Right cardiac atrium (tissue), 5 donors: ENCODE measurements at regions not wholly inside any gene's neighbourhood (a gene's known extent, or its start where the extent isn't known, plus 50 kb on each side); places are given as distances from the start of the nearest gene placed in this dataset.

Source experiments
- ATAC-seq, 2 donors: fragments of 200-7000 bp; cut with Tn5 transposase; one replicate each; pipeline versions ENCODE4 v1.8.0 to v1.9.1; 2020; ENCODE audit warnings: moderate library complexity in 2 of 2, mild to moderate bottlenecking in 1 of 2
- DNase-seq, 3 donors: peaks; one replicate each; pipeline ENCODE4 v3.0.0-alpha.2; 2020
- H3K27ac ChIP-seq: one replicate; pipeline ENCODE4 v1.5.1; 2013; ENCODE audit warnings: mild to moderate bottlenecking, low read length, control low read depth, moderate library complexity
- H3K27me3 ChIP-seq: one replicate; pipeline ENCODE4 v1.6.1; 2013; ENCODE audit not compliant: control insufficient read depth, insufficient read depth
- H3K4me1 ChIP-seq: one replicate; pipeline ENCODE4 v1.6.1; 2013; ENCODE audit warnings: low read length; ENCODE audit not compliant: control insufficient read depth, insufficient read depth
- H3K4me3 ChIP-seq: one replicate; pipeline ENCODE4 v1.5.1; 2013; ENCODE audit warnings: low read length, control low read depth
- H3K9me3 ChIP-seq: one replicate; pipeline ENCODE4 v1.6.1; 2013; ENCODE audit warnings: low read length; ENCODE audit not compliant: control insufficient read depth
- WGBS: extraction: QIAGEN DNeasy Blood & Tissue Kit; methylation state at CpG from one replicate; pipeline ENCODE4 v1.1.7; 2013; 5-methylcytosine and 5-hydroxymethylcytosine counted together
- intact Hi-C, 4 donors: fragments of 100-400 bp; cut with DNase I; formaldehyde crosslinking; loops; one replicate each; pipeline versions ENCODE4 v1.11.0 to v1.14.0; 2022 to 2023
- donor health status: healthy with polysubstance abuse.
- donor health status: DM: no; HTN: yes; CAD: no.
- donor health status: DM: no; HTN: no; CAD: no.
- donor health status: DM: no; HTN: yes; CAD: no; lungs with severe emphysema.
- donor health status: DM: yes; HTN: yes; CAD: no.

- no peak overlapping the region for H3K27ac ChIP-seq
- no peaks in the 10 kb centered on the region for H3K4me1 ChIP-seq
- H3K27me3 ChIP-seq, result no peaks in the 10 kb centered on the region
- H3K9me3 ChIP-seq, result no peaks in the 10 kb centered on the region
- intact Hi-C loops, result no loop called here
- DNase-seq (no peak), ATAC-seq (no peak)
- no peak overlapping the region for H3K4me3 ChIP-seq
- WGBS, result 59% methylated on average over 1 of the region's 1 CpG
These were observed 168.4 kb upstream of the DDX18 start for GRCh38 chr2:117646099-117646498.

GRCh38 chr2:117646872-117647271 lies 167.6 kb upstream of the DDX18 start:
- 55% methylated on average over 1 of the region's 1 CpG for WGBS
- Histone ChIP-seq H3K4me3 (no peak overlapping the region), H3K27ac (no peak overlapping the region), H3K9me3 (no peaks in the 10 kb centered on the region), H3K27me3 (no peaks in the 10 kb centered on the region), H3K4me1 (no peaks in the 10 kb centered on the region)
- ATAC-seq, result no peak
- intact Hi-C loops, result no loop called here
- no peak for DNase-seq

GRCh38 chr2:117656546-117656945 lies 157.9 kb upstream of the DDX18 start:
- no peak overlapping the region for H3K4me3 ChIP-seq
- H3K27ac ChIP-seq, result no peak overlapping the region
- no peaks in the 10 kb centered on the region for H3K4me1 ChIP-seq
- intact Hi-C loops, result no loop called here
- DNase-seq (no peak), ATAC-seq (no peak)
- no peaks in the 10 kb centered on the region for H3K27me3 ChIP-seq
- 44% methylated on average over 4 of the region's 4 CpGs for WGBS
- H3K9me3 ChIP-seq, result no peaks in the 10 kb centered on the region

GRCh38 chr2:117661619-117662018 lies 152.9 kb upstream of the DDX18 start:
- H3K9me3 ChIP-seq, result no peaks in the 10 kb centered on the region
- DNase-seq, result no peak
- H3K27me3 ChIP-seq, result no peaks in the 10 kb centered on the region
- intact Hi-C loops, result no loop called here
- H3K4me3 ChIP-seq, result no peak overlapping the region
- ATAC-seq, result no peak
- WGBS, result 48% methylated on average over 5 of the region's 5 CpGs
- H3K4me1 ChIP-seq, result no peaks in the 10 kb centered on the region
- H3K27ac ChIP-seq, result no peak overlapping the region

- no peaks in the 10 kb centered on the region for H3K4me1 ChIP-seq
- 81% methylated on average over 4 of the region's 4 CpGs for WGBS
- DNase-seq (no peak), ATAC-seq (no peak)
- H3K9me3 ChIP-seq, result no peaks in the 10 kb centered on the region
- intact Hi-C loops, result no loop called here
- no peaks in the 10 kb centered on the region for H3K27me3 ChIP-seq
- no peak overlapping the region for H3K4me3 ChIP-seq
- H3K27ac ChIP-seq, result no peak overlapping the region
These were observed 140.3 kb upstream of the DDX18 start for GRCh38 chr2:117674172-117674571.

GRCh38 chr2:117679952-117680351 lies 134.5 kb upstream of the DDX18 start:
- DNase-seq (no peak), ATAC-seq (no peak)
- no peaks in the 10 kb centered on the region for H3K9me3 ChIP-seq
- intact Hi-C loops, result no loop called here
- no peaks in the 10 kb centered on the region for H3K4me1 ChIP-seq
- 71% methylated on average over 1 of the region's 1 CpG for WGBS
- H3K27me3 ChIP-seq, result no peaks in the 10 kb centered on the region
- no peak overlapping the region for H3K27ac ChIP-seq
- no peak overlapping the region for H3K4me3 ChIP-seq

GRCh38 chr2:117684919-117685318 lies 129.6 kb upstream of the DDX18 start:
- Histone ChIP-seq H3K27me3 (no peaks in the 10 kb centered on the region), H3K9me3 (no peaks in the 10 kb centered on the region), H3K4me3 (no peak overlapping the region), H3K27ac (no peak overlapping the region), H3K4me1 (no peaks in the 10 kb centered on the region)
- DNase-seq (no peak), ATAC-seq (no peak)
- WGBS, result 84% methylated on average over 2 of the region's 2 CpGs
- intact Hi-C loops, result no loop called here

- 74% methylated on average over 1 of the region's 1 CpG for WGBS
- H3K9me3 ChIP-seq, result no peaks in the 10 kb centered on the region
These were observed 127.8 kb upstream of the DDX18 start for GRCh38 chr2:117686699-117687098.

GRCh38 chr2:117691595-117691994 lies 122.9 kb upstream of the DDX18 start:
- no peak for ATAC-seq
- DNase-seq, result no peak
- 74% methylated on average over 2 of the region's 2 CpGs for WGBS

More at GRCh38 chr2:117686699-117687098, 127.8 kb upstream of the DDX18 start:
- DNase-seq (no peak), ATAC-seq (no peak)
- intact Hi-C loops, result no loop called here
- Histone ChIP-seq H3K27ac (no peak overlapping the region), H3K27me3 (no peaks in the 10 kb centered on the region), H3K4me1 (no peaks in the 10 kb centered on the region), H3K4me3 (no peak overlapping the region)

GRCh38 chr2:117692001-117692763 lies 122.3 kb upstream of the DDX18 start:
- no peaks in the 10 kb centered on the region for H3K4me1 ChIP-seq
- H3K4me3 ChIP-seq, result no peak overlapping the region
- intact Hi-C loops, result no loop called here
- ATAC-seq, result no peak
- H3K27ac ChIP-seq, result no peak overlapping the region
- no peak for DNase-seq
- 71% methylated on average over 5 of the region's 5 CpGs for WGBS
- no peaks in the 10 kb centered on the region for H3K27me3 ChIP-seq
- H3K9me3 ChIP-seq, result no peaks in the 10 kb centered on the region

More at GRCh38 chr2:117691595-117691994, 122.9 kb upstream of the DDX18 start:
- no peaks in the 10 kb centered on the region for H3K27me3 ChIP-seq
- no peaks in the 10 kb centered on the region for H3K4me1 ChIP-seq
- intact Hi-C loops, result no loop called here
- no peak overlapping the region for H3K4me3 ChIP-seq
- H3K9me3 ChIP-seq, result no peaks in the 10 kb centered on the region
- H3K27ac ChIP-seq, result no peak overlapping the region

- Histone ChIP-seq H3K4me3 (no peak overlapping the region), H3K4me1 (no peaks in the 10 kb centered on the region), H3K27ac (no peak overlapping the region), H3K27me3 (no peaks in the 10 kb centered on the region), H3K9me3 (no peaks in the 10 kb centered on the region)
- intact Hi-C loops, result no loop called here
- DNase-seq (no peak), ATAC-seq (no peak)
- 21% methylated on average over 4 of the region's 4 CpGs for WGBS
These were observed 121.3 kb upstream of the DDX18 start for GRCh38 chr2:117693154-117693553.

- no peaks in the 10 kb centered on the region for H3K27me3 ChIP-seq
- no peak for DNase-seq
- no peaks in the 10 kb centered on the region for H3K9me3 ChIP-seq
- no peak overlapping the region for H3K4me3 ChIP-seq
- 66% methylated on average over 2 of the region's 2 CpGs for WGBS
- intact Hi-C loops, result no loop called here
- H3K4me1 ChIP-seq, result no peaks in the 10 kb centered on the region
- H3K27ac ChIP-seq, result no peak overlapping the region
- ATAC-seq, result no peak
These were observed 120.8 kb upstream of the DDX18 start for GRCh38 chr2:117693651-117694050.
